K562 (cell line): ENCODE measurements at regions not wholly inside any gene's neighbourhood (a gene's known extent, or its start where the extent isn't known, plus 50 kb on each side); places are given as distances from the start of the nearest gene placed in this dataset.

Experiments
- E2F8 ChIP-seq: fragments of 450-650 bp; IDR thresholded peaks from 2 replicates; pipeline ENCODE4 v1.7.1; 2018; ENCODE audit warnings: mild to moderate bottlenecking, low read depth; ENCODE audit not compliant: partially characterized antibody
- MEF2A ChIP-seq: IDR thresholded peaks from 2 replicates; pipeline ENCODE4 v1.6.1; 2011; ENCODE audit warnings: low read depth, mild to moderate bottlenecking, low read length, moderate library complexity; ENCODE audit not compliant: control insufficient read depth
- POLR2AphosphoS5 ChIP-seq: IDR thresholded peaks from 2 replicates; pipeline ENCODE4 v1.6.1; 2011; ENCODE audit warnings: mild to moderate bottlenecking, low read depth, low read length, moderate library complexity; ENCODE audit not compliant: control insufficient read depth, insufficient read depth
- SETDB1 ChIP-seq: IDR thresholded peaks from one replicate; pipeline ENCODE4 v1.6.1; 2012; ENCODE audit warnings: low read length, control low read depth, inconsistent platforms
- TBL1XR1 ChIP-seq, 2 experiments: IDR thresholded peaks; 2 replicates each; pipeline ENCODE4 v1.6.1; 2012; ENCODE audit warnings: improper control_type of control experiment in 2 of 2, low read length in 2 of 2, mild to moderate bottlenecking in 1 of 2
- TF ChIP-seq, protein P1 (sequence below): fragments of 250-450 bp; sonication (Bioruptor Pico); IDR thresholded peaks from 2 replicates; pipeline ENCODE4 v1.8.0; 2022; ENCODE audit warnings: inconsistent platforms
- TF ChIP-seq, protein P2 (sequence below), 3 experiments: fragments of 200-800 bp in 1 of 3; sonication (Bioruptor generic) in 1 of 3; sonication (generic) in 1 of 3; formaldehyde crosslinking in 1 of 3; IDR thresholded peaks; 2 replicates each; pipeline versions ENCODE4 v1.6.1 to v1.8.0; 2016 to 2022; ENCODE audit warnings: mild to moderate bottlenecking in 2 of 3, missing compliant biosample characterization in 2 of 3, missing genetic modification characterization in 2 of 3, missing genetic modification reagents in 1 of 3

DNA sequence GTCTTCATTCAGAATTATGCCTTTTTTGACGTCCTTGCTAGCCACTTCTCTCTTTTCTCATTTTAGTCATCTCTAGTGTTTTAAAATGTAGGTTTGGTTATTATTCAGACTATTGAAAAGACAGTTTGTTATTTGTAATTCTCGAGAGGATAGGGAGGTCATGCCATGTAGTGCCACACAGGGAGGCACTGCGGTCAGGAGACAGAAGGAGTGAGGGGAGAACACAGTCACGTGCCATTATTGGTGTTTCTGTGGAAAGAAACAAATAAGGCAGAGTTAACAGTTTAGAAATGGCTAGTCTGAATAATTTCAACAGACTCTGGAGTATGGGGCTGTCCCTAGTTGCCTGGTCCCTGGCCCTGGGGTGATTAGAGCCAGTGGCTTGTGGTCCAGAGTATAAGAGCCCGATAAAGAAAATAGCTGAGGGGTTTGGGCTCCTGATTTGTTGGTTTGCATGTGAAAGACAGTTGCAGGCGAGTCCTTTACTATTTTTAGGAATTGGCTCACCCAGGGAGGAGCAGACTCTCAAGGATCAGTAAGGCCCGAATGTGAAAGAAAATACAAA is 278.1 kb upstream of the SEL1L start:
- TF ChIP-seq POLR2AphosphoS5, result no peak
- TF ChIP-seq, protein P1, sequence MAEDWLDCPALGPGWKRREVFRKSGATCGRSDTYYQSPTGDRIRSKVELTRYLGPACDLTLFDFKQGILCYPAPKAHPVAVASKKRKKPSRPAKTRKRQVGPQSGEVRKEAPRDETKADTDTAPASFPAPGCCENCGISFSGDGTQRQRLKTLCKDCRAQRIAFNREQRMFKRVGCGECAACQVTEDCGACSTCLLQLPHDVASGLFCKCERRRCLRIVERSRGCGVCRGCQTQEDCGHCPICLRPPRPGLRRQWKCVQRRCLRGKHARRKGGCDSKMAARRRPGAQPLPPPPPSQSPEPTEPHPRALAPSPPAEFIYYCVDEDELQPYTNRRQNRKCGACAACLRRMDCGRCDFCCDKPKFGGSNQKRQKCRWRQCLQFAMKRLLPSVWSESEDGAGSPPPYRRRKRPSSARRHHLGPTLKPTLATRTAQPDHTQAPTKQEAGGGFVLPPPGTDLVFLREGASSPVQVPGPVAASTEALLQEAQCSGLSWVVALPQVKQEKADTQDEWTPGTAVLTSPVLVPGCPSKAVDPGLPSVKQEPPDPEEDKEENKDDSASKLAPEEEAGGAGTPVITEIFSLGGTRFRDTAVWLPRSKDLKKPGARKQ (CRISPR knock-in tag), result no peak
- TF ChIP-seq SETDB1, result no peak
- TF ChIP-seq E2F8, result no peak
- TF ChIP-seq MEF2A, result no peak
- TF ChIP-seq TBL1XR1 (IDR thresholded peaks at IDR 0.05; ENCODE audit: low read length in 2 of 2), result no peak
- TF ChIP-seq, protein P2, sequence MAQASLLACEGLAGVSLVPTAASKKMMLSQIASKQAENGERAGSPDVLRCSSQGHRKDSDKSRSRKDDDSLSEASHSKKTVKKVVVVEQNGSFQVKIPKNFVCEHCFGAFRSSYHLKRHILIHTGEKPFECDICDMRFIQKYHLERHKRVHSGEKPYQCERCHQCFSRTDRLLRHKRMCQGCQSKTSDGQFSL (CRISPR knock-in tag; IDR thresholded peaks at IDR 0.05), result no peak
- TF ChIP-seq, protein P2 (tag; IDR thresholded peaks at IDR 0.05), result no peak
